ENCODE measurements at regions not wholly inside any gene's neighbourhood (a gene's known extent, or its start where the extent isn't known, plus 50 kb on each side); places are given as distances from the start of the nearest gene placed in this dataset.

DNA sequence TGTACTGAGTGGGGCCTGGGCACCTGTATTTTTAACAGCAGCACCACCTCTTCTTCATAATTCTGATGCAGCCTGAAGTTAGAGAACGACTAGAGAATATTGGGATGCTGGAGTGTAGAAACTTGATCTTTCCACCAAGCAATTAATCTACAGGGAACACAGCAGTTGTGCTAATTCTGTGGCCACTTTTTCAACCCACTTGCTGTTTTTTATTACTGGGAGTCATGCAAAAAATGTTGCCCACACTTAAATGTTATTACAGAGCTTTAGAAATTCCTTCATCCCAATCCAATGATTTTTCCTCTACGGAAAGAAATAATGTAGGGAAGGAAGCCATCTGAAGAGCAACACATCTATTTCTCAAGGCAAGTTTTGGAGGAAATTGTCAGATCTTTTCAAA is 190.9 kb upstream of the TUT7 start:
- Histone ChIP-seq H3K36me3 (no peaks in the 10 kb centered on the region), H3K4me3 (no peak overlapping the region), H3K4me1 (no peaks in the 10 kb centered on the region), H3K27ac (no peak overlapping the region), H3K27me3 (no peaks in the 10 kb centered on the region), H3K9me3 (no peaks in the 10 kb centered on the region)
- intact Hi-C loops (cut with DNase I) = no loop called here
- DNase-seq (no peak), ATAC-seq (no peak)
- TF ChIP-seq, protein P1, sequence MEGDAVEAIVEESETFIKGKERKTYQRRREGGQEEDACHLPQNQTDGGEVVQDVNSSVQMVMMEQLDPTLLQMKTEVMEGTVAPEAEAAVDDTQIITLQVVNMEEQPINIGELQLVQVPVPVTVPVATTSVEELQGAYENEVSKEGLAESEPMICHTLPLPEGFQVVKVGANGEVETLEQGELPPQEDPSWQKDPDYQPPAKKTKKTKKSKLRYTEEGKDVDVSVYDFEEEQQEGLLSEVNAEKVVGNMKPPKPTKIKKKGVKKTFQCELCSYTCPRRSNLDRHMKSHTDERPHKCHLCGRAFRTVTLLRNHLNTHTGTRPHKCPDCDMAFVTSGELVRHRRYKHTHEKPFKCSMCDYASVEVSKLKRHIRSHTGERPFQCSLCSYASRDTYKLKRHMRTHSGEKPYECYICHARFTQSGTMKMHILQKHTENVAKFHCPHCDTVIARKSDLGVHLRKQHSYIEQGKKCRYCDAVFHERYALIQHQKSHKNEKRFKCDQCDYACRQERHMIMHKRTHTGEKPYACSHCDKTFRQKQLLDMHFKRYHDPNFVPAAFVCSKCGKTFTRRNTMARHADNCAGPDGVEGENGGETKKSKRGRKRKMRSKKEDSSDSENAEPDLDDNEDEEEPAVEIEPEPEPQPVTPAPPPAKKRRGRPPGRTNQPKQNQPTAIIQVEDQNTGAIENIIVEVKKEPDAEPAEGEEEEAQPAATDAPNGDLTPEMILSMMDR (IDR thresholded peaks at IDR 0.05) = no peak

DNA sequence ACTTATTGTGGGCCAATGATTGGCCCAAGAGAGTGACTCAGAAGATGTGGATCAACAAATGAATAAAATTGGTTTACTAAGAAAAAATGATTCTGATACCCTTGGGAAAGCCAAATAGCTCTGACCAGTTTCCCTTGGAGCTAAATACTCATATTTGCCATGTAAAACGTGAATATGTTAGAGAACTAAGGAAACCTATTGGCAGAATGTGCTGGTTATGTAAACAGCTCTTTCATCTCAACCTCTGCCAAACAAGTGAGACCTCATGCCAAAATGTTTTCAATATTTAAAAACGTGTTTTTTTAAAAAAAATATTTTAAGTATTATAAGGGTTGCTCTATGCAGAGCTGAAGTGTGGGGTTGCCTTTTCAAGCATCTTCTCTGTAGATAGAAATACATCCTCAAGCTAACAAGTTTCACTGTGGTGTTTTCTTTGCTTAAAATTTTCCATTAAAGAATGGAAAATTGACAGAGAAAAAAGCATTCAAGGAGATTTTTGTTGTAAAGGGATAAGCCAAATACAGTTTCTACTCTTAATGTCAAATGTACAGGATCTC is 186.9 kb upstream of the TUT7 start:
- intact Hi-C loops (cut with DNase I) = no loop called here
- no peaks in the 10 kb centered on the region for H3K9me3 ChIP-seq
- DNase-seq (no peak), ATAC-seq (no peak)
- no peaks in the 10 kb centered on the region for H3K4me1 ChIP-seq
- H3K4me3 ChIP-seq = no peak overlapping the region
- no peaks in the 10 kb centered on the region for H3K27me3 ChIP-seq
- TF ChIP-seq, protein P1 (IDR thresholded peaks at IDR 0.05) = no peak
- no peaks in the 10 kb centered on the region for H3K36me3 ChIP-seq
- H3K27ac ChIP-seq = no peak overlapping the region

DNA sequence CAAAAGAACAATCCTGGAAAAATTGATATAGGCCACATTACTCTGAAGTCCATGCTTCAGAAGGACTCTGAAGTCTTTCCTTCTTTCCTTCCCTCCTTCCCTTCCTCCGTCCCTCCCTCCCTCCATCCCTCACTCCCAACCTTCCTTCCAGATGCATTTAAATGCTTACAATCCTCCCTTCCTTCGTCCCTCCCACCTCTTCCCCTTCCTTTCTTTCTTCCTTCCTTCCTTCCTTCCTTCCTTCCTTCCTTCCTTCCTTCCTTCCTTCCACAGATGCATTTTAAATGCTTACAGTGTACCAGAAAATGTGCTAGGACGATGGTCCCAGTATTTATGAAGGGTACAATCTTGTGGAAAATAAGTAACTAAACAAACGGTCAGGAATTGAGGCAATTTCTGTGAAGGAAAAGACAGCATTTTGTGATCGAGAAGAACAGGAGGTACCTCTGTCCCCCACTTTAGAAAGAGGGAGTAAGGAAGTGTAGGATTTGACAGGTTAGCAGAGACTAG is 181.3 kb upstream of the TUT7 start:
- intact Hi-C loops (cut with DNase I) = no loop called here
- H3K27ac ChIP-seq = no peak overlapping the region

DNA sequence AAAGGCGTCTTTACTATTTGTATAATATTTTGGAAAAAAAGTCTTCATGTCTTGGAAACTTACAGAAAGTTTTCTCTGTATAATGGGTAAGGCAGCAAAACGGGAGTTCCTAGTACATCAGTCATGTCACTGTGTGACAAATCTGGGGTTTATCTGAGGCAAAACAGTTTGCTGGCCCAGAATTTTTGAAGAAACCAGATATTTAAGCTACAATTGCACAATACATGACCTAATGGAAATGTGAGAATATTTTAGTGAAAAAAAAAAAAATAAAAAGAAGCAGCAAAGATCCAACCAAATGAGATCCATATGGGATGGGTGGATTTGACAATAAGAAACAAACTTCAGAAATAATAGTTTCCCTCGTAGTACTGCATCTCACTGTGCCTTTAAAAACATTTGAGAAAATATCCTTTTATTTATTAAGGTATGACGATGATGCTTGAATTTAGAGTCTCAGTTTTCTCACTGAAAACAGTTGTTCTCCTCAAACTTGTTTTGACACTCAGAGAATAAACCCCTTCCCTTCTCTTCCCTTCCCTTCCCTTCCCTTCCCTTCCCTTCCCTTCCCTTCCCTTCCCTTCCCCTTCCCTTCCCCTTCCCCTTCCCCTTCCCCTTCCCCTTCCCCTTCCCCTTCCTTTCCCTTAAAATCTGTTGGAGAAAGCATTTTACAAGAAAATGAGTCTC is 180.5 kb upstream of the TUT7 start:
- Histone ChIP-seq H3K4me1 (no peaks in the 10 kb centered on the region), H3K36me3 (no peaks in the 10 kb centered on the region), H3K27ac (no peak overlapping the region), H3K27me3 (no peaks in the 10 kb centered on the region), H3K9me3 (no peaks in the 10 kb centered on the region), H3K4me3 (no peak overlapping the region)
- no peak for ATAC-seq
- TF ChIP-seq, protein P1 (IDR thresholded peaks at IDR 0.05) = no peak
- intact Hi-C loops (cut with DNase I) = no loop called here
- DNase-seq = no peak

More for the DNA sequence above, 181.3 kb upstream of the TUT7 start:
- TF ChIP-seq, protein P1 (IDR thresholded peaks at IDR 0.05) = no peak
- no peaks in the 10 kb centered on the region for H3K36me3 ChIP-seq
- H3K4me3 ChIP-seq = no peak overlapping the region
- DNase-seq (no peak), ATAC-seq (no peak)
- H3K27me3 ChIP-seq = no peaks in the 10 kb centered on the region
- H3K9me3 ChIP-seq = no peaks in the 10 kb centered on the region
- no peaks in the 10 kb centered on the region for H3K4me1 ChIP-seq

DNA sequence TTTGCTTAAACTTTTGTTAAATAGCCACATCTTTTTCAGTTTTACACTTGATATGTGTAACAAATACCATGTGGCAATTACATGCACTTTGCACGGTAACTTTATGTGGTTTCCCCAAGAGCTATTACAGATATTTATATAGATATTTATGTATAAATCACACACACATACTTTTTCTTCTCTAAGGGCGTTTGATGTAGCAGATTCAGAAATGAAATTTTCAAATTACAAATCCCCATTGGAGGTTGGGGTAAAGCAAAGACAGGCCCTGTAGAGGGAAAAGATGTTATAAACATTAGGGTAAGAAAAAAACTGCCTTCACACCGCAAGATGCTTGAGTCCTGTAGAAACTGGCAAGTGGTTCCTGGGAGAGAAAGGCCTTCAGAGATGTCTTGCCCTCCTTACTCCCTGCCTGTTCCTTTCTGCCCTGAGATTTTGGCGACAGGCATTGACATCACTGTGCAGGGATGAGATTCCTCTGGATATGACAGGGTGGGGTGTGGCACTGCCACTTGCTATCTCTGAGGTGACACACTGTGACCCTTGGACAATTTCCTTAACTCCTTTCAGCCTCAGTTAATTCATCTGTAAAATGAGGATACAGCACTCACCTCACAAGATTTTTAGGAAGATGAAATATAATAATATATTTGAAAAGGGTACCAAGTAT is 177.9 kb upstream of the TUT7 start:
- Histone ChIP-seq H3K9me3 (no peaks in the 10 kb centered on the region), H3K27ac (no peak overlapping the region), H3K27me3 (no peaks in the 10 kb centered on the region), H3K4me3 (no peak overlapping the region), H3K36me3 (no peaks in the 10 kb centered on the region), H3K4me1 (no peaks in the 10 kb centered on the region)
- ATAC-seq (no peak), DNase-seq (no peak)
- TF ChIP-seq, protein P1 (IDR thresholded peaks at IDR 0.05) = no peak
- intact Hi-C loops (cut with DNase I) = no loop called here

Data from upper lobe of right lung (tissue), 1 donor.